Activated B cell treated with CpG ODN at 0.5 μM for 24 hours (primary cell): ENCODE measurements at regions not wholly inside any gene's neighbourhood (a gene's known extent, or its start where the extent isn't known, plus 50 kb on each side); places are given as distances from the start of the nearest gene placed in this dataset.

Source experiments
- ATAC-seq: fragments of 200-7000 bp; cut with Tn5 transposase; one replicate; pipeline ENCODE4 v1.10.0; 2021; ENCODE audit warnings: low read depth, mild to moderate bottlenecking, moderate library complexity
- CTCF ChIA-PET: fragments of 350-600 bp; sonication (Branson Sonifier 250); formaldehyde crosslinking; loops from one replicate; lab custom pipeline; 2021; ENCODE audit warnings: antibody characterized with exemption; lab: Charles Lee
- POLR2A ChIA-PET: fragments of 350-600 bp; sonication (Branson Sonifier 250); formaldehyde crosslinking; loops from one replicate; lab custom pipeline; 2021; ENCODE audit warnings: antibody characterized with exemption; lab: Charles Lee
- DNase-seq: peaks from one replicate; pipeline ENCODE4 v3.0.0; 2022
- H3K27ac Mint-ChIP-seq: one replicate; pipeline ENCODE4 v1.8.0; 2020; ENCODE audit warnings: mixed read lengths
- H3K27me3 Mint-ChIP-seq: one replicate; pipeline ENCODE4 v1.8.0; 2021; ENCODE audit warnings: mixed read lengths
- H3K36me3 Mint-ChIP-seq: one replicate; pipeline ENCODE4 v1.8.0; 2021; ENCODE audit warnings: low read depth, mixed read lengths
- H3K4me1 Mint-ChIP-seq: one replicate; pipeline ENCODE4 v1.8.0; 2021; ENCODE audit warnings: mixed read lengths
- H3K4me3 Mint-ChIP-seq: one replicate; pipeline ENCODE4 v1.8.0; 2020; ENCODE audit warnings: mild to moderate bottlenecking, mixed read lengths
- H3K9me3 Mint-ChIP-seq: one replicate; pipeline ENCODE4 v1.8.0; 2020; ENCODE audit warnings: mixed read lengths
- intact Hi-C: fragments of 100-400 bp; cut with micrococcal nuclease; formaldehyde crosslinking; loops from one replicate; pipeline ENCODE4 v1.15.1; 2024
- TF ChIP-seq, protein P1 (sequence below): fragments of 200-600 bp; IDR thresholded peaks from one replicate; pipeline ENCODE4 v1.8.0; 2022; ENCODE audit warnings: antibody characterized with exemption, mild to moderate bottlenecking

DNA sequence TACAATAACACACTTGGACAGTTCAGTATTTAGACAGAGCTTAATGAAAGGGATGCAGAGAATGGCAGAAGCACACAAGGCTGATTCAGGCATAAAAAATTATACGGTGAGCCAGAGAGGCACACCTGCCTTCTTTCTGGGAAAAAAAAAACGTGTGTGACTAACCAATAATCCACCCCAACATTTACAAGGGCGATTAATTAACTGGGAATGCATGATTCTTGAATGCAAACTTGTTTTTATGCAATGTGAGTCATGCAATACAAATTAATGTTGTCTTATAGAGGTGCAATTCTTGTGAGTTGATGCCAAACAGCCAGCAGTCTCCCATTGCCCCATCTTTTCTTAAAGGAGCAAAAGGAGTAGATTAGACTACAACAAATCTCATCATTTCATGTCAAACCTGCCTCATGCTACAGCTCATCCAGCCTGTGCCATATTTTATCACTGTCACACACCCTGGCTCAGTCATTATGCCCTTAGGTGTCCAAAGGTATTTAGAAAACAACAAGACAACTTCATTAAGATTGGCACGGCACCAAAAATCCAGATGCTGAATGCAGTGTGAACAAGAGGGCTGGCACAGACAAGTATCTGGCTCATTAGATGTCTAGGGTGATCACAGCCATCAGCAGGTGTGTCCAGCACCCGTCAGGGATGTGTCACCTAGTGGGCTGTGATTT is 721.1 kb downstream of the EFNB2 start:
- H3K27ac Mint-ChIP-seq: no peak overlapping the region
- H3K27me3 Mint-ChIP-seq: no peaks in the 10 kb centered on the region
- intact Hi-C loops: no loop called here
- ATAC-seq (no peak), DNase-seq (no peak)
- peaks cover 4% of the 10 kb centered on the region for H3K9me3 Mint-ChIP-seq
- no peaks in the 10 kb centered on the region for H3K36me3 Mint-ChIP-seq
- ChIA-PET POLR2A (no interaction called here), CTCF (no interaction called here)
- TF ChIP-seq, protein P1, sequence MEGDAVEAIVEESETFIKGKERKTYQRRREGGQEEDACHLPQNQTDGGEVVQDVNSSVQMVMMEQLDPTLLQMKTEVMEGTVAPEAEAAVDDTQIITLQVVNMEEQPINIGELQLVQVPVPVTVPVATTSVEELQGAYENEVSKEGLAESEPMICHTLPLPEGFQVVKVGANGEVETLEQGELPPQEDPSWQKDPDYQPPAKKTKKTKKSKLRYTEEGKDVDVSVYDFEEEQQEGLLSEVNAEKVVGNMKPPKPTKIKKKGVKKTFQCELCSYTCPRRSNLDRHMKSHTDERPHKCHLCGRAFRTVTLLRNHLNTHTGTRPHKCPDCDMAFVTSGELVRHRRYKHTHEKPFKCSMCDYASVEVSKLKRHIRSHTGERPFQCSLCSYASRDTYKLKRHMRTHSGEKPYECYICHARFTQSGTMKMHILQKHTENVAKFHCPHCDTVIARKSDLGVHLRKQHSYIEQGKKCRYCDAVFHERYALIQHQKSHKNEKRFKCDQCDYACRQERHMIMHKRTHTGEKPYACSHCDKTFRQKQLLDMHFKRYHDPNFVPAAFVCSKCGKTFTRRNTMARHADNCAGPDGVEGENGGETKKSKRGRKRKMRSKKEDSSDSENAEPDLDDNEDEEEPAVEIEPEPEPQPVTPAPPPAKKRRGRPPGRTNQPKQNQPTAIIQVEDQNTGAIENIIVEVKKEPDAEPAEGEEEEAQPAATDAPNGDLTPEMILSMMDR: no peak
- no peak overlapping the region for H3K4me3 Mint-ChIP-seq
- no peaks in the 10 kb centered on the region for H3K4me1 Mint-ChIP-seq

DNA sequence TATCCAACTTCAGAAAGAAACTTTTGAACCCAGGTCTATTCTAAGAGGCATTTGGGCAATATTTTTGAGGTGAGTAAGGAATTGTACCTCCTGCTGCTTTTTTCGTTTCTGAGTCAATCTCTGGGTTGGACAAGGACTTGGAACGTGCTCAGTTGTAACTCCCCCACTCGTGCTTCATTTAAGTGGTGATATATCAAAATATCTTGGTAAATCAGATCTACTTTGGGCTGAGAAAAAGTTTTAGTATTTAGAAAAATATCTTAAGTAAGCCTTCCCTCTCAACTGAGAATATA is 728.9 kb downstream of the EFNB2 start:
- Mint-ChIP-seq H3K4me3 (no peak overlapping the region), H3K9me3 (peaks cover 5% of the 10 kb centered on the region), H3K27me3 (no peaks in the 10 kb centered on the region), H3K4me1 (no peaks in the 10 kb centered on the region), H3K27ac (no peak overlapping the region), H3K36me3 (no peaks in the 10 kb centered on the region)
- TF ChIP-seq, protein P1: no peak
- POLR2A ChIA-PET: no interaction called here
- CTCF ChIA-PET: no interaction called here
- ATAC-seq (no peak), DNase-seq (no peak)
- intact Hi-C loops: no loop called here

DNA sequence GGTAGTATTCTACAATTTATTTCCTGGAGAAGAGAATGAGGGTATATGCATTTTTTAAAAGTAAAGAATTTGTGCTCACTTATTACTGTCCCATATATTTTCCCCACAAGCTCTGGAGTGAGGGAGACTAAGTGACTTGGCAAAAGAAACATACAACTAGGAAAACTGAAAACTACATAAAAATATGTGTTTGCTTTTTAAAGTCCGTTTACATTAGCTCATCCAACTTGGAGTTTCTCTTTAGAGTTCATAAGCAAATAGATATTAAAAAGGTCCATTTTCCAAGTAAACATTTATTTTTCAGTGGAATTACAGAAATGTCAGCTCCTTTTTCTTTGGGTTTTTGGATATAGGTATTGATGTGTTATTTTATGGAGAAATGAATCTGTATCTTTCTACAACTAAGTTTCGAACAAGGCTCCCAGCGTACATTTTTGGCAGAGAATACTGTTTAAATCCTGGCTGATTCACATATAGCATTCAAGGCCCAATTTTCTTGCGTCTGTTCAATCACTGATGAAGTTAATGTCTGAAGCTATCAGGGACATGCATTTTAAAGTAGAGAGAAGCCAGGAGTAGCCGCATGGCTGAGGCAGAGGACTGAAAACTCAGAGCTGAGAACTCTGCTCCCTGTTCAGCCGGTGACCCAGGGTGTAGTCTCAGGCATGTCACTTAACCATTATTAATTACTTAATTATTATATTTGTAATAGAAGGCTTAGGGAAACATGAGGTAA is 729.4 kb downstream of the EFNB2 start:
- intact Hi-C loops: no loop called here
- Mint-ChIP-seq H3K27me3 (no peaks in the 10 kb centered on the region), H3K27ac (no peak overlapping the region), H3K4me1 (no peaks in the 10 kb centered on the region), H3K4me3 (no peak overlapping the region), H3K36me3 (no peaks in the 10 kb centered on the region), H3K9me3 (peaks cover 5% of the 10 kb centered on the region)
- ATAC-seq (no peak), DNase-seq (no peak)
- TF ChIP-seq, protein P1: no peak
- ChIA-PET CTCF (no interaction called here), POLR2A (no interaction called here)

DNA sequence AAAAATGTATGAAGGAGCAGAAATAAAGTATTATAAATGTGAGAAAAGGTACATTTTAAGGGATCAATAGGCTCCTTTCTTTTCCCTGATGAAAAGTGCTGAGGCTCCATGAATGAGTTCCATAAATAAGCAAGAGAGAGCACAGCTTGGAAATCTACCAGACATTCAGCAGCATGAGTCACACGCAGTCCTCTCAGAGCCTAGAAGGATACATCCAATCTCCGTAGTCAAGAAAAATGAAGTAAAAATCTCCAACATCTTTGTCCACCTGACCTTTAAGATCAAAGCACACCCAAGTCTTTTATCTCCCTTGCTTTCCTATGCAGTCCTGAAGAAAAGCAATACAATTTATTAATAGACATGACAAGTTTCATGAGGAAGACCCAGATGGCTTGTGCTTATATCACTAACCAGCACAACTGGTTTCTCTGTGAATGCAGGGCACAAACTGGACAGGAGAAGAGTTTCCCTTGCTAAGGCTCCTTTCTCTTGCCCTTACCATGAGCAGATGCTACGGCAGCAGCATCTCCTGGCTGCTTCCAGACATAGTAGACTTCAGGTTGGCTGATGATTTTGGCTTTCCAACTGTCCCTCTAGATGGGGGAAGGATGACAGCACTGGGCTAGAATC is 730.8 kb downstream of the EFNB2 start:
- DNase-seq: no peak
- Mint-ChIP-seq H3K36me3 (no peaks in the 10 kb centered on the region), H3K4me1 (no peaks in the 10 kb centered on the region), H3K27ac (no peak overlapping the region), H3K4me3 (no peak overlapping the region), H3K9me3 (peaks cover 3% of the 10 kb centered on the region), H3K27me3 (no peaks in the 10 kb centered on the region)
- intact Hi-C loops: no loop called here
- ATAC-seq: no peak
- ChIA-PET CTCF (no interaction called here), POLR2A (no interaction called here)
- TF ChIP-seq, protein P1: no peak

DNA sequence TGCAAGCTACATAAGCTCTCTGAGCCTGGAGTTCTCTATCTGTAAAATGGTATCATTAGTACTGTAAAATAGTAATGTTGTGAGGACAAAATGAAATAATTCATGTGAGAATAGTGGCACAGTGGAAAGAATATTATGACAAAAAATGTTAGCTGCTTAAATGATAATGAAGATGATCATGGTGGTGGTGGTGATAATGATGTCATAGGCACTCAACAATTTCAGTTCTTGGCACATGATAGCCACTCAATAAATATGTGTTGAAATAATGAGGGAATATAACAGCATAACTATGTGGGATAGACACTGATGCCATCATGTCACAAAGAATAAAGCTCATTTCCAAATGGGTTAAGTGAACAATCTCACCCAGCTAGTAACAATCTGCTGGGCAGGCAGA is 736.3 kb downstream of the EFNB2 start:
- H3K4me3 Mint-ChIP-seq: no peak overlapping the region

More for the DNA sequence above, 736.3 kb downstream of the EFNB2 start:
- ChIA-PET CTCF (no interaction called here), POLR2A (no interaction called here)
- Mint-ChIP-seq H3K27ac (no peak overlapping the region), H3K9me3 (peaks cover 4% of the 10 kb centered on the region), H3K27me3 (no peaks in the 10 kb centered on the region), H3K4me1 (no peaks in the 10 kb centered on the region), H3K36me3 (no peaks in the 10 kb centered on the region)
- TF ChIP-seq, protein P1: no peak
- no peak for ATAC-seq
- intact Hi-C loops: no loop called here
- DNase-seq: no peak
